ENCODE measurements at regions not wholly inside any gene's neighbourhood (a gene's known extent, or its start where the extent isn't known, plus 50 kb on each side); places are given as distances from the start of the nearest gene placed in this dataset.

GRCh38 chr12:90896164-90896563, 58.8 kb downstream of the CCER1 start:
- TF ChIP-seq CTCF (IDR thresholded peaks at IDR 0.05) (no peak), POLR2A (IDR thresholded peaks at IDR 0.05) (no peak)
